ENCODE measurements at regions not wholly inside any gene's neighbourhood (a gene's known extent, or its start where the extent isn't known, plus 50 kb on each side); places are given as distances from the start of the nearest gene placed in this dataset.

GRCh38 chr5:86257871-86258270 is 359.9 kb upstream of the COX7C start:
- TF ChIP-seq, protein P1, sequence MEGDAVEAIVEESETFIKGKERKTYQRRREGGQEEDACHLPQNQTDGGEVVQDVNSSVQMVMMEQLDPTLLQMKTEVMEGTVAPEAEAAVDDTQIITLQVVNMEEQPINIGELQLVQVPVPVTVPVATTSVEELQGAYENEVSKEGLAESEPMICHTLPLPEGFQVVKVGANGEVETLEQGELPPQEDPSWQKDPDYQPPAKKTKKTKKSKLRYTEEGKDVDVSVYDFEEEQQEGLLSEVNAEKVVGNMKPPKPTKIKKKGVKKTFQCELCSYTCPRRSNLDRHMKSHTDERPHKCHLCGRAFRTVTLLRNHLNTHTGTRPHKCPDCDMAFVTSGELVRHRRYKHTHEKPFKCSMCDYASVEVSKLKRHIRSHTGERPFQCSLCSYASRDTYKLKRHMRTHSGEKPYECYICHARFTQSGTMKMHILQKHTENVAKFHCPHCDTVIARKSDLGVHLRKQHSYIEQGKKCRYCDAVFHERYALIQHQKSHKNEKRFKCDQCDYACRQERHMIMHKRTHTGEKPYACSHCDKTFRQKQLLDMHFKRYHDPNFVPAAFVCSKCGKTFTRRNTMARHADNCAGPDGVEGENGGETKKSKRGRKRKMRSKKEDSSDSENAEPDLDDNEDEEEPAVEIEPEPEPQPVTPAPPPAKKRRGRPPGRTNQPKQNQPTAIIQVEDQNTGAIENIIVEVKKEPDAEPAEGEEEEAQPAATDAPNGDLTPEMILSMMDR (IDR thresholded peaks at IDR 0.05 in 8 of 11, conservative IDR thresholded peaks at IDR 0.05 in 3 of 11), result no peak
- no peak for TF ChIP-seq POLR2A (IDR thresholded peaks at IDR 0.05)
